ENCODE measurements at regions not wholly inside any gene's neighbourhood (a gene's known extent, or its start where the extent isn't known, plus 50 kb on each side); places are given as distances from the start of the nearest gene placed in this dataset.

GRCh38 chr20:59377842-59378241, 77.4 kb downstream of the EDN3 start:
- TF ChIP-seq, protein P1, sequence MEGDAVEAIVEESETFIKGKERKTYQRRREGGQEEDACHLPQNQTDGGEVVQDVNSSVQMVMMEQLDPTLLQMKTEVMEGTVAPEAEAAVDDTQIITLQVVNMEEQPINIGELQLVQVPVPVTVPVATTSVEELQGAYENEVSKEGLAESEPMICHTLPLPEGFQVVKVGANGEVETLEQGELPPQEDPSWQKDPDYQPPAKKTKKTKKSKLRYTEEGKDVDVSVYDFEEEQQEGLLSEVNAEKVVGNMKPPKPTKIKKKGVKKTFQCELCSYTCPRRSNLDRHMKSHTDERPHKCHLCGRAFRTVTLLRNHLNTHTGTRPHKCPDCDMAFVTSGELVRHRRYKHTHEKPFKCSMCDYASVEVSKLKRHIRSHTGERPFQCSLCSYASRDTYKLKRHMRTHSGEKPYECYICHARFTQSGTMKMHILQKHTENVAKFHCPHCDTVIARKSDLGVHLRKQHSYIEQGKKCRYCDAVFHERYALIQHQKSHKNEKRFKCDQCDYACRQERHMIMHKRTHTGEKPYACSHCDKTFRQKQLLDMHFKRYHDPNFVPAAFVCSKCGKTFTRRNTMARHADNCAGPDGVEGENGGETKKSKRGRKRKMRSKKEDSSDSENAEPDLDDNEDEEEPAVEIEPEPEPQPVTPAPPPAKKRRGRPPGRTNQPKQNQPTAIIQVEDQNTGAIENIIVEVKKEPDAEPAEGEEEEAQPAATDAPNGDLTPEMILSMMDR (IDR thresholded peaks at IDR 0.05): no peak
- TF ChIP-seq POLR2AphosphoS5 (IDR thresholded peaks at IDR 0.05; ENCODE audit: low read depth, low read length): no peak
- no peak for TF ChIP-seq USF2 (IDR thresholded peaks at IDR 0.05; ENCODE audit: borderline replicate concordance, low read depth, low read length)
- no peak for TF ChIP-seq USF1 (IDR thresholded peaks at IDR 0.05; ENCODE audit: borderline replicate concordance, low read depth)
- no peak for TF ChIP-seq GABPA (IDR thresholded peaks at IDR 0.05; ENCODE audit: low read depth)
- TF ChIP-seq JUND (IDR thresholded peaks at IDR 0.05): no peak
- TF ChIP-seq SMC3 (IDR thresholded peaks at IDR 0.05; ENCODE audit: low read depth, low read length): no peak
- TF ChIP-seq ELF1 (IDR thresholded peaks at IDR 0.05): no peak
